ENCODE measurements at regions not wholly inside any gene's neighbourhood (a gene's known extent, or its start where the extent isn't known, plus 50 kb on each side); places are given as distances from the start of the nearest gene placed in this dataset.

DNA sequence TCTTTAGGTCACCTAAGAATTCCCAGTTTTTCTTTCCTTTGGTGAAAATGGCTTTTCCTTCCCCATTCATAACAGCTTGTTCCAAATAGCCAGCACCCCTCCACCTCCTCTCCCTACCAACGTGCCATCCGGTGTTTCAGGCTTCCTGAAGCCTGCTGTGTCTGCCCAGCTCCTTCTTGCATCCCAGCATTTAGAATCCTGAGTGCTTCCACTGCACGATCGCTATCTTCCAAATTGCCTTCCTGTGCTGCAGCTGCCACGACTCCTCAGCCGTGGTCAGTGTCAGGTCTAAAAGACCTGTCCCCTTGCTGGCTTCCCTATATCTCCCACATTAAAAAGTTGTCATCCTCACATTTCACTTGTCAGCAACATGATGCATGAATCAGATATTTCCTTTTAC, 550.3 kb upstream of the JARID2 start:
- Histone ChIP-seq H3K27me3 (ENCODE audit: control insufficient read depth, insufficient read depth, low read length) (no peaks in the 10 kb centered on the region), H3K9me3 (ENCODE audit: control insufficient read depth, insufficient read depth, low read length) (no peaks in the 10 kb centered on the region), H3K4me3 (ENCODE audit: low read depth, low read length) (no peak overlapping the region), H3K36me3 (ENCODE audit: control insufficient read depth, insufficient read depth, low read length) (no peaks in the 10 kb centered on the region), H3K4me1 (ENCODE audit: control insufficient read depth, insufficient read depth, low read length) (no peaks in the 10 kb centered on the region), H3K9ac (ENCODE audit: low read depth, low read length) (no peak overlapping the region)

- no peak overlapping the region for H3K9ac ChIP-seq (ENCODE audit: low read depth, low read length)
- H3K4me3 ChIP-seq (ENCODE audit: low read depth, low read length) = no peak overlapping the region
- H3K36me3 ChIP-seq (ENCODE audit: control insufficient read depth, insufficient read depth, low read length) = no peaks in the 10 kb centered on the region
- H3K4me1 ChIP-seq (ENCODE audit: control insufficient read depth, insufficient read depth, low read length) = no peaks in the 10 kb centered on the region
- H3K27me3 ChIP-seq (ENCODE audit: control insufficient read depth, insufficient read depth, low read length) = no peaks in the 10 kb centered on the region
- H3K9me3 ChIP-seq (ENCODE audit: control insufficient read depth, insufficient read depth, low read length) = no peaks in the 10 kb centered on the region
These were observed 549.5 kb upstream of the JARID2 start for GRCh38 chr6:14696367-14696766.

DNA sequence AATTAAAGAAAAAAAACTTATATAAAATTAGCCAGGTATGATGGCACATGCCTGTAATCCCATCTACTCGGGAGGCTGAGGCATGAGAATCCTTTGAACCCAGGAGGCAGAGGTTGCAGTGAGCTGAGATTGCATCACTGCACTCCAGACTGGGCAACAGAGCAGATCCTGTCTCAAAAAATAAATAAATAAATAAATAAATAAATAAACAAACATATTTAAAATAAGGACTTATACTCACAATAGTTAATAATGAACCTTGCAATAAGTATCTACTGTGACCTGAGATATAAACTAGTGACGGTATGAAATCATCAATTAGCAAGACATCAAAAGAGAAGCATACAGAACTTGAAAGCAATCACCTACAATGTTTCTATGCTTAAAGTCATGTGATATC, 548.4 kb upstream of the JARID2 start:
- Histone ChIP-seq H3K27me3 (ENCODE audit: control insufficient read depth, insufficient read depth, low read length) (no peaks in the 10 kb centered on the region), H3K4me3 (ENCODE audit: low read depth, low read length) (no peak overlapping the region), H3K36me3 (ENCODE audit: control insufficient read depth, insufficient read depth, low read length) (no peaks in the 10 kb centered on the region), H3K4me1 (ENCODE audit: control insufficient read depth, insufficient read depth, low read length) (no peaks in the 10 kb centered on the region), H3K9me3 (ENCODE audit: control insufficient read depth, insufficient read depth, low read length) (no peaks in the 10 kb centered on the region), H3K9ac (ENCODE audit: low read depth, low read length) (no peak overlapping the region)

DNA sequence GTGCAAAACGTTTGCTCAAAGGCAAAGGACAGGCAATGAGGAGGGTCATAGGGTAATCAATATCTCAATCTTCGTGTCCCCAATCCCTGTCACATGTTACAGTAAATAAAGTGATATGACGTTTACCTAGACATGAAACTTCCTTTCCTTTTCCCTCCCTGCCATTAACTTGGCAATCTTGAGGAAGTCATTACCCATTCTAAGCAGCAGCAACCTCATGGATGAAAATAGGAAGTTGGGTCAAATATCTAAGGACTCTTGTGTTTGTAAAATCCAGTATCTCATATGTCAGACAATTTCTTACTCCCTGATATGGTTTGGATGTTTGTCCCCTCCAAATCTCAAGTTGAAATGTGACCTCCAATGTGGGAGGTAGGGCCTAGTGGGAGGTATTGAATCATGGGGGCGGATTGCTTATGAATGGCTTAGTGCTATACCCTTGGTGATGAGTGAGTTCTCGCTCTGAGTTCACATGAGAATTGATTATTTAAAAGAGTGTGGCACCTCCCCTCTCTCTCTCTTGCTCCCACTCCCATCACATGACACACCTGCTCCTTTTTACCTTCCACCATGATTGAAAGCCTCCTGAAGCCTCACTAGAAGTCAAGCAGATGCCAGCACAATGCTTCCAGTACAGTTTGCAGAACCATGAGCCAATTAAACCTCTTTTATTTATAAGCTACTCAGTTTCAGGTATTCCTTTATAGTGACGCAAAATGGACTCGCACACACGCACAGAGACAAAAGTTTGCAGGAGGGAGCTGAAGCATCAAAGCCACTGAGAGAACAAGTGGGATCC, 545.9 kb upstream of the JARID2 start:
- Histone ChIP-seq H3K4me3 (ENCODE audit: low read depth, low read length) (no peak overlapping the region), H3K27me3 (ENCODE audit: control insufficient read depth, insufficient read depth, low read length) (no peaks in the 10 kb centered on the region), H3K4me1 (ENCODE audit: control insufficient read depth, insufficient read depth, low read length) (no peaks in the 10 kb centered on the region), H3K9me3 (ENCODE audit: control insufficient read depth, insufficient read depth, low read length) (no peaks in the 10 kb centered on the region), H3K9ac (ENCODE audit: low read depth, low read length) (no peak overlapping the region), H3K36me3 (ENCODE audit: control insufficient read depth, insufficient read depth, low read length) (no peaks in the 10 kb centered on the region)

GRCh38 chr6:14701946-14702345, 543.9 kb upstream of the JARID2 start:
- Histone ChIP-seq H3K27me3 (ENCODE audit: control insufficient read depth, insufficient read depth, low read length) (no peaks in the 10 kb centered on the region), H3K9me3 (ENCODE audit: control insufficient read depth, insufficient read depth, low read length) (no peaks in the 10 kb centered on the region), H3K4me1 (ENCODE audit: control insufficient read depth, insufficient read depth, low read length) (no peaks in the 10 kb centered on the region), H3K9ac (ENCODE audit: low read depth, low read length) (no peak overlapping the region), H3K36me3 (ENCODE audit: control insufficient read depth, insufficient read depth, low read length) (no peaks in the 10 kb centered on the region), H3K4me3 (ENCODE audit: low read depth, low read length) (no peak overlapping the region)

- Histone ChIP-seq H3K36me3 (ENCODE audit: control insufficient read depth, insufficient read depth, low read length) (no peaks in the 10 kb centered on the region), H3K27me3 (ENCODE audit: control insufficient read depth, insufficient read depth, low read length) (no peaks in the 10 kb centered on the region), H3K4me1 (ENCODE audit: control insufficient read depth, insufficient read depth, low read length) (no peaks in the 10 kb centered on the region), H3K9ac (ENCODE audit: low read depth, low read length) (no peak overlapping the region), H3K9me3 (ENCODE audit: control insufficient read depth, insufficient read depth, low read length) (no peaks in the 10 kb centered on the region), H3K4me3 (ENCODE audit: low read depth, low read length) (no peak overlapping the region)
These were observed 543.2 kb upstream of the JARID2 start for GRCh38 chr6:14702678-14703077.

DNA sequence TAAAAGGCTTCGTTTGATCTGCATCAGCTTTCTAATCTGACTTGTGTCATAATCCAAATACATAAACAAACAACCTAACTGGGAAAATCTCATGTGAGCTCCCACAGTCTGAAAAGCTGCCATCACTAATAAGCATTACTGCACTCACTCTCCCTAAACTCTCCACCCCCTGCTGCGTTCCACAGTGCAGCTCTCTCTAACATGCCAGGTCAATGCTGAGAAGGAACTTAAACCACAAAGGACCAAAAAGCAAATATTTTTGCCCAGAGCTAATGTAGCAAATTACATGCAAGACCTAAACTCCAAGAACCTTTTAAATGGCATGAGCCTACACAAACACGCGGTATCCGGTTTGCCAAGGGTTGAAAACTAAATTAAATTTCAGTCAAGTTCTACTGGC, 542.3 kb upstream of the JARID2 start:
- Histone ChIP-seq H3K4me1 (ENCODE audit: control insufficient read depth, insufficient read depth, low read length) (no peaks in the 10 kb centered on the region), H3K9me3 (ENCODE audit: control insufficient read depth, insufficient read depth, low read length) (no peaks in the 10 kb centered on the region), H3K4me3 (ENCODE audit: low read depth, low read length) (no peak overlapping the region), H3K9ac (ENCODE audit: low read depth, low read length) (no peak overlapping the region), H3K27me3 (ENCODE audit: control insufficient read depth, insufficient read depth, low read length) (no peaks in the 10 kb centered on the region), H3K36me3 (ENCODE audit: control insufficient read depth, insufficient read depth, low read length) (no peaks in the 10 kb centered on the region)

DNA sequence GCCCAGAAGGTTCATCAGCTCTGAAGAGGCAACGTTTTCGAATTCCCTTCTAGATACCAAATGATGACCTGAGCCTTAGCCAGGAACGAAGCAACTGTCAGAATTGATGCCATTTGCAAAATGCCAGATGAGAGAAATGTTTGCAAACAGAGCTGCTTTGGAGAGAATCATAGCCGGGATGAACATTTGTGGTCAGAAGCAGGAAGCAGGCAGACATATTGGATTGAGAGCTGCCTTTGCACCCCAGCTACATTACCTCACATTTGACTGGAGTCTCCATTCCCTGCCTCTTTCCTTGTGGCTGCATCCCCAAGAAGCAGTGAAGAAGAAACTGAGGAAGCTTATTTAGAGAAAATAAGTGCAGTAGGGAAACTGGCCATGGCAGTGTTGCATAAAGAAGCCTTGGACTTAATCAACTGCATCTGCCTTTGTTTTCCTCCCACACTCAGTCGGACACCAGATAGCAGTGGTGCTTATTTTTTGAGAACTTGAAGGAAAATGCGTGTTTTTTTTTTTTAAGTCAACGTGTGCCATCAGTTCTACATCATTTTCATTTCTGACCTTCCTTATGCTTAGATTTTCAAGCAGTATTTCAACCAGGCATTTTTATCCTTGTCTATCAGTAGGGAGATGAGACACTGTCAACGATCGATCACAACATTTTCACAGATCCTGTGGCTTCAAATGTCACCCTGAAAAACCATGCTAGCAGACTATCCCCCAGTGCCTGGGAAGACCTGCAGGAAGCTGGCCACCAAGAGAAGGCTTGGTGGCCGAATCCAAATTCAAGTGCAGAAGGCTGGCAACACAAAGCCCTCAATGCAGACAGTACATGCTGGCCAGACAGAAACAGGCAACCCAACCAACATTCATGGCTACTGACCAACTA, 541.2 kb upstream of the JARID2 start:
- H3K4me1 ChIP-seq (ENCODE audit: control insufficient read depth, insufficient read depth, low read length) = no peaks in the 10 kb centered on the region
- no peaks in the 10 kb centered on the region for H3K36me3 ChIP-seq (ENCODE audit: control insufficient read depth, insufficient read depth, low read length)
- no peak overlapping the region for H3K9ac ChIP-seq (ENCODE audit: low read depth, low read length)
- no peaks in the 10 kb centered on the region for H3K9me3 ChIP-seq (ENCODE audit: control insufficient read depth, insufficient read depth, low read length)
- no peaks in the 10 kb centered on the region for H3K27me3 ChIP-seq (ENCODE audit: control insufficient read depth, insufficient read depth, low read length)
- no peak overlapping the region for H3K4me3 ChIP-seq (ENCODE audit: low read depth, low read length)

- Histone ChIP-seq H3K4me1 (ENCODE audit: control insufficient read depth, insufficient read depth, low read length) (no peaks in the 10 kb centered on the region), H3K9me3 (ENCODE audit: control insufficient read depth, insufficient read depth, low read length) (no peaks in the 10 kb centered on the region), H3K4me3 (ENCODE audit: low read depth, low read length) (no peak overlapping the region), H3K27me3 (ENCODE audit: control insufficient read depth, insufficient read depth, low read length) (no peaks in the 10 kb centered on the region), H3K9ac (ENCODE audit: low read depth, low read length) (no peak overlapping the region), H3K36me3 (ENCODE audit: control insufficient read depth, insufficient read depth, low read length) (no peaks in the 10 kb centered on the region)
These were observed 540.0 kb upstream of the JARID2 start for GRCh38 chr6:14705841-14706377.

GRCh38 chr6:14706378-14706929, 539.4 kb upstream of the JARID2 start:
- Histone ChIP-seq H3K36me3 (ENCODE audit: control insufficient read depth, insufficient read depth, low read length) (no peaks in the 10 kb centered on the region), H3K9ac (ENCODE audit: low read depth, low read length) (no peak overlapping the region), H3K4me1 (ENCODE audit: control insufficient read depth, insufficient read depth, low read length) (no peaks in the 10 kb centered on the region), H3K4me3 (ENCODE audit: low read depth, low read length) (no peak overlapping the region), H3K9me3 (ENCODE audit: control insufficient read depth, insufficient read depth, low read length) (no peaks in the 10 kb centered on the region), H3K27me3 (ENCODE audit: control insufficient read depth, insufficient read depth, low read length) (no peaks in the 10 kb centered on the region)

- no peak overlapping the region for H3K9ac ChIP-seq (ENCODE audit: low read depth, low read length)
- H3K4me3 ChIP-seq (ENCODE audit: low read depth, low read length) = no peak overlapping the region
- H3K4me1 ChIP-seq (ENCODE audit: control insufficient read depth, insufficient read depth, low read length) = no peaks in the 10 kb centered on the region
- H3K27me3 ChIP-seq (ENCODE audit: control insufficient read depth, insufficient read depth, low read length) = no peaks in the 10 kb centered on the region
- no peaks in the 10 kb centered on the region for H3K36me3 ChIP-seq (ENCODE audit: control insufficient read depth, insufficient read depth, low read length)
- H3K9me3 ChIP-seq (ENCODE audit: control insufficient read depth, insufficient read depth, low read length) = no peaks in the 10 kb centered on the region
These were observed 538.6 kb upstream of the JARID2 start for GRCh38 chr6:14707276-14707675.
